ENCODE measurements at regions not wholly inside any gene's neighbourhood (a gene's known extent, or its start where the extent isn't known, plus 50 kb on each side); places are given as distances from the start of the nearest gene placed in this dataset.

- no peak for TF ChIP-seq CTCF (IDR thresholded peaks at IDR 0.05; ENCODE audit: insufficient read depth, low read length, poor library complexity, severe bottlenecking)
- TF ChIP-seq EZH2phosphoT487 (conservative IDR thresholded peaks at IDR 0.05; ENCODE audit: low read length): no peak
Observed at GRCh38 chrX:39731735-39732134, 366.0 kb downstream of the BCOR start.
